ENCODE measurements at regions not wholly inside any gene's neighbourhood (a gene's known extent, or its start where the extent isn't known, plus 50 kb on each side); places are given as distances from the start of the nearest gene placed in this dataset.

GRCh38 chr13:74784959-74785358 lies 650.8 kb upstream of the KLF12 start:
- CTCF ChIA-PET, result no interaction called here

DNA sequence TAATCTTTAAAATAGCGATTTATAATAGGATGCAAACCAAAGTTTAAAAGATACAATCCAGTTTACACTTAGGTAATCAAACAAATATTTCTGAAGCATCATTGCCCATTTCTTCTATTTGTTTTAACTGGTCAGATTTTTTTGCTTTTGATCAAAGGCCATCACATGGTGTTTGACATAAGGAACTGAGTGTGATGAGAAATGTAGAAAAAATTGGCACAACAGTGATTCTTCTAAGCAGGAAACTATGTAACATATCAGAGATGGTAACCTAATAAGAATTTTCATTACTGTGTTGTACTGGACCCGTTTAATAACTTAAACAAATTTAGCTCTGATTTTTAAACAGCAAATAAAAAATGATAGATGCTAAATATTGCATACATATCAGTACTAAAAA lies 644.7 kb upstream of the KLF12 start:
- H3K4me3 Mint-ChIP-seq, result no peak overlapping the region
- no peak for ATAC-seq (ENCODE audit: poor library complexity)
- intact Hi-C loops (cut with DNase I, micrococcal nuclease), result no loop called here

More at GRCh38 chr13:74784959-74785358, 650.8 kb upstream of the KLF12 start:
- POLR2A ChIA-PET, result no interaction called here
- ATAC-seq (ENCODE audit: poor library complexity) (no peak), DNase-seq (no peak)
- Histone ChIP-seq H3K27ac (ENCODE audit: low read depth in 1 of 2, low read length in 2 of 2) (no peak overlapping the region), H3K9me3 (ENCODE audit: control insufficient read depth in 1 of 2, insufficient read depth in 1 of 2, low read length in 2 of 2) (no peaks in the 10 kb centered on the region), H3K4me3 (ENCODE audit: low read length) (no peak overlapping the region), H3K4me1 (ENCODE audit: insufficient read depth, low read length) (no peaks in the 10 kb centered on the region), H3K27me3 (ENCODE audit: control insufficient read depth in 1 of 2, insufficient read depth in 2 of 2, low read length in 2 of 2) (no peaks in the 10 kb centered on the region), H3K36me3 (ENCODE audit: insufficient read depth, low read length) (no peaks in the 10 kb centered on the region)
- H3K4me1 Mint-ChIP-seq (ENCODE audit: low read depth), result no peaks in the 10 kb centered on the region
- H3K36me3 Mint-ChIP-seq (ENCODE audit: low read depth), result no peaks in the 10 kb centered on the region
- H3K27ac Mint-ChIP-seq, result no peak overlapping the region
- no peak for TF ChIP-seq CTCF (IDR thresholded peaks at IDR 0.05)
- intact Hi-C loops (cut with DNase I, micrococcal nuclease), result no loop called here
- H3K4me3 Mint-ChIP-seq, result no peak overlapping the region
- no peaks in the 10 kb centered on the region for H3K9me3 Mint-ChIP-seq
- H3K27me3 Mint-ChIP-seq, result peaks cover 4% of the 10 kb centered on the region

DNA sequence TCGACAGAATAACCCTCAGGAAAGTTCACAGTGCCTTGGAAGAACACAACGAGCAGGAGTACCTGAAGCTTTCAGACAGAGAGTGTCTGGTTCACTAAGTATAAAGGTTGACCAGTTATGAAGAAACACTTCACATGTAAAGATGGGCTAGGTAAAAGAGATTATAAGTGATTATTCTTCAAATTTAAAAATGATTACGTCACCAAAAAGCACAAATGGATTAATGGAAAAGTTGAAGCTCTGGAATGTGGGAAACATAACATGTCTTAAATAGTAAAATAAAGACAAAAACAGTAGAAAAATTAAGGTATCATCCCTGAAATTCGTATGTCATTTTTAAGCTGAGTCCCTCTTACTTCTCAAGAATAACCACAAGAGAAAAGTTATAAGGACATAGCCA lies 643.9 kb upstream of the KLF12 start:
- H3K27ac ChIP-seq (ENCODE audit: low read depth in 1 of 2, low read length in 2 of 2), result no peak overlapping the region
- H3K9me3 ChIP-seq (ENCODE audit: control insufficient read depth in 1 of 2, insufficient read depth in 1 of 2, low read length in 2 of 2), result no peaks in the 10 kb centered on the region
- no peak overlapping the region for H3K4me3 Mint-ChIP-seq
- intact Hi-C loops (cut with DNase I, micrococcal nuclease), result no loop called here
- no peak overlapping the region for H3K4me3 ChIP-seq (ENCODE audit: low read length)
- no peaks in the 10 kb centered on the region for H3K36me3 Mint-ChIP-seq (ENCODE audit: low read depth)
- H3K27ac Mint-ChIP-seq, result no peak overlapping the region
- peaks cover 0 to 5% of the 10 kb centered on the region in 2 experiments for H3K27me3 ChIP-seq (ENCODE audit: control insufficient read depth in 1 of 2, insufficient read depth in 2 of 2, low read length in 2 of 2)
- no peaks in the 10 kb centered on the region for H3K4me1 ChIP-seq (ENCODE audit: insufficient read depth, low read length)
- DNase-seq (no peak), ATAC-seq (ENCODE audit: poor library complexity) (no peak)
- CTCF ChIA-PET, result no interaction called here
- peaks cover 5% of the 10 kb centered on the region for H3K27me3 Mint-ChIP-seq
- H3K9me3 Mint-ChIP-seq, result no peaks in the 10 kb centered on the region
- POLR2A ChIA-PET, result no interaction called here
- TF ChIP-seq CTCF (IDR thresholded peaks at IDR 0.05), result no peak
- H3K4me1 Mint-ChIP-seq (ENCODE audit: low read depth), result no peaks in the 10 kb centered on the region
- H3K36me3 ChIP-seq (ENCODE audit: insufficient read depth, low read length), result no peaks in the 10 kb centered on the region

More for the DNA sequence above, 644.7 kb upstream of the KLF12 start:
- Mint-ChIP-seq H3K27me3 (peaks cover 5% of the 10 kb centered on the region), H3K36me3 (ENCODE audit: low read depth) (no peaks in the 10 kb centered on the region), H3K4me1 (ENCODE audit: low read depth) (no peaks in the 10 kb centered on the region), H3K27ac (no peak overlapping the region), H3K9me3 (no peaks in the 10 kb centered on the region)
- ChIA-PET CTCF (no interaction called here), POLR2A (no interaction called here)
- no peaks in the 10 kb centered on the region for H3K9me3 ChIP-seq (ENCODE audit: control insufficient read depth in 1 of 2, insufficient read depth in 1 of 2, low read length in 2 of 2)
- H3K27ac ChIP-seq (ENCODE audit: low read depth in 1 of 2, low read length in 2 of 2), result no peak overlapping the region
- H3K4me1 ChIP-seq (ENCODE audit: insufficient read depth, low read length), result no peaks in the 10 kb centered on the region
- H3K4me3 ChIP-seq (ENCODE audit: low read length), result no peak overlapping the region
- no peaks in the 10 kb centered on the region for H3K36me3 ChIP-seq (ENCODE audit: insufficient read depth, low read length)
- no peak for TF ChIP-seq CTCF (IDR thresholded peaks at IDR 0.05)
- H3K27me3 ChIP-seq (ENCODE audit: control insufficient read depth in 1 of 2, insufficient read depth in 2 of 2, low read length in 2 of 2), result peaks cover 0 to under 1% of the 10 kb centered on the region in 2 experiments
- DNase-seq, result no peak
